Colonic mucosa (tissue), 4 donors: ENCODE measurements at regions not wholly inside any gene's neighbourhood (a gene's known extent, or its start where the extent isn't known, plus 50 kb on each side); places are given as distances from the start of the nearest gene placed in this dataset.

Experiments used
- DNase-seq: peaks from one replicate; pipeline ENCODE4 v3.0.0-alpha.2; 2020
- H3K27ac ChIP-seq: fragments of 200-600 bp; one replicate; pipeline ENCODE4 v1.8.0; 2021
- H3K27me3 ChIP-seq: fragments of 200-600 bp; one replicate; pipeline ENCODE4 v1.8.0; 2021
- H3K36me3 ChIP-seq: fragments of 200-600 bp; one replicate; pipeline ENCODE4 v1.8.0; 2021
- H3K4me1 ChIP-seq: fragments of 200-600 bp; one replicate; pipeline ENCODE4 v1.8.0; 2021; ENCODE audit warnings: mild to moderate bottlenecking
- H3K4me3 ChIP-seq: fragments of 200-600 bp; one replicate; pipeline ENCODE4 v1.8.0; 2021
- H3K9ac ChIP-seq, 2 donors: one replicate each; pipeline ENCODE4 v1.7.0; 2013; ENCODE audit warnings: control low read depth in 2 of 2, low read depth in 2 of 2, low read length in 2 of 2
- H3K9me3 ChIP-seq: fragments of 200-600 bp; one replicate; pipeline ENCODE4 v1.8.0; 2021
- CTCF ChIP-seq: fragments of 200-600 bp; IDR thresholded peaks from one replicate; pipeline ENCODE4 v1.8.0; 2022; ENCODE audit warnings: antibody characterized with exemption, mild to moderate bottlenecking
- intact Hi-C: fragments of 100-400 bp; cut with DNase I; formaldehyde crosslinking; loops from one replicate; pipeline ENCODE4 v1.14.1; 2022
- donor health status: healthy.
- donor health status: DM: no; HTN: no; CAD: no.
- donor health status: DM: no; HTN: no; CAD: no.

DNA sequence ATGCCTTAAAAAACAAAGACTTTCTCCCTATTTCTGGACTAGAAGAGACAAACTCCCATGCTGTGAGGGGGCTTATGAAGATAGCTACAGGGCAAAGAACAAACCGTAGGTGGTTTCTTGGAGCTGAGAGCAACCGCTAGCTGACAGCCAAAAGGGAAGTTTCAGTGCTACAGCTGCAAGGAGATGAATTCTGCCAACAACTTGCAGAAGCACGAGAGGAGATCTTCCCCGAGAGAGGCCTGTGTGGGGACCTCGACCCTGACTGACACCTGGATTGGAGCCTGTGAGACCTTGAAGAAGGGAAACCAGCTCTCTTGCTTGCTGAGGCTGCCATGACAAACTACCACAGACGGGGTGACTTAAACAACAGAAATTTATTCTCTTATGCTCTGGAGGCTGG is 183.8 kb upstream of the VCX3A start:
- Histone ChIP-seq H3K36me3 (no peaks in the 10 kb centered on the region), H3K27me3 (no peaks in the 10 kb centered on the region), H3K9ac (no peak overlapping the region), H3K4me3 (no peak overlapping the region), H3K9me3 (no peaks in the 10 kb centered on the region), H3K27ac (no peak overlapping the region), H3K4me1 (no peaks in the 10 kb centered on the region)
- intact Hi-C loops, result no loop called here
- no peak for TF ChIP-seq CTCF
- DNase-seq, result no peak

DNA sequence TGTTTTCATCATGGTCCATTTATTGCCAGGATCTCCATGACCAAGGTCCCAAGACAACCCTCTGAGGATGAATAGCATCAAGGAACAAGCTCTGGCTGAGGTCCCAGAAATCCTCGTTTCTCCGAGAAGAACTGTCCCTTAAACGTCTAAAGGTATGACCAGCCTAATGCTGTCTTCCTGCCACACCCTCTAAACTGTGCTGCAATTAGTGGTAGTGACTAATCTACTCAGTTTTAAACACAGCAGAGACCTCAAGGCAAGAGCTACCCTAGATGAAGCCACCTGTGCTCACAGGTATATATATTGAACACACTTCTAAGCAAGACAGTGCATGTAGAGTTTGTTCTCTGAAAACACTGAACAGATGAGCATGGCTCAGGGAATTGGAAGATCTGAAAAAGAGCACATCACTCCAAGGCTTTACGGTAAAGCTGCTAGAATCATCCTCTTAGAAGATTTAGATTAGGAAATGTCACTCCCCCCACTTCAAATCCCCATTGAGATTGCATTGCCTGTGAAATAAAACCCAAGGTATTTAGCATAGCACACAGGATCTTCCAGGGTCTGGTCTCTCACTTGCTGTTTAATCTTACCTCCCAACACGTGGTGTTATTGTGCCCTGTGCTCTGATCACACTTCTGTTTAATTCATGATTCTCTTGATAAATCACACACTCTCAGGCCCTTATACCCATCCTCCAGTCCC is 173.9 kb upstream of the VCX3A start:
- no peaks in the 10 kb centered on the region for H3K9me3 ChIP-seq
- no peaks in the 10 kb centered on the region for H3K27me3 ChIP-seq
- no peaks in the 10 kb centered on the region for H3K4me1 ChIP-seq
- H3K9ac ChIP-seq, result no peak overlapping the region
- no peak overlapping the region for H3K27ac ChIP-seq
- intact Hi-C loops, result no loop called here
- no peak for TF ChIP-seq CTCF
- H3K36me3 ChIP-seq, result no peaks in the 10 kb centered on the region
- no peak overlapping the region for H3K4me3 ChIP-seq
- no peak for DNase-seq

DNA sequence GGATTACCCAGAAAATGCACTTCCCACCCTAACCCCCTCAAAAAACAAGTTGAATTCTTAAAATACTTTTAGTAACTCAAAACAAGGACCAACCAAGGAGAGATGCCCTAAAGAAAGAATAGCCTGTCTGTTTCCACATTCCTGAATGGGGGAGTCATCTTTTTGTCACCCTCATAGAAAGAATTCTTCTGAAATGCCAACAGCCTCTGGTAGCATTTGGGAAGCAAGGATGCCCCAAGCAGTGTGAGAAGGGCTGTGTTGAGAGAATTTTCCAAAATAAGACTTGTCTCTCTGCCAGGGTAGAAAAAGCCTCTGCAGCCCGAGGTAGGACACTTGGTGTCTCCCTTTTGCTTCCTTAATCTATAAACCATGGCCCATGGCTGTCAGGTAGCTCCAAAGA is 173.1 kb upstream of the VCX3A start:
- H3K36me3 ChIP-seq, result no peaks in the 10 kb centered on the region
- no peak for DNase-seq

GRCh38 chrX:6707497-6707896 is 172.6 kb upstream of the VCX3A start:
- intact Hi-C loops, result no loop called here
- no peak for TF ChIP-seq CTCF
- no peak for DNase-seq
- Histone ChIP-seq H3K9ac (no peak overlapping the region), H3K4me1 (no peaks in the 10 kb centered on the region), H3K4me3 (no peak overlapping the region), H3K9me3 (no peaks in the 10 kb centered on the region), H3K27me3 (no peaks in the 10 kb centered on the region), H3K27ac (no peak overlapping the region), H3K36me3 (no peaks in the 10 kb centered on the region)

More for the DNA sequence above, 173.1 kb upstream of the VCX3A start:
- H3K9me3 ChIP-seq, result no peaks in the 10 kb centered on the region
- no peak overlapping the region for H3K4me3 ChIP-seq
- H3K27ac ChIP-seq, result no peak overlapping the region
- intact Hi-C loops, result no loop called here
- H3K4me1 ChIP-seq, result no peaks in the 10 kb centered on the region
- no peaks in the 10 kb centered on the region for H3K27me3 ChIP-seq
- TF ChIP-seq CTCF, result no peak
- no peak overlapping the region for H3K9ac ChIP-seq

DNA sequence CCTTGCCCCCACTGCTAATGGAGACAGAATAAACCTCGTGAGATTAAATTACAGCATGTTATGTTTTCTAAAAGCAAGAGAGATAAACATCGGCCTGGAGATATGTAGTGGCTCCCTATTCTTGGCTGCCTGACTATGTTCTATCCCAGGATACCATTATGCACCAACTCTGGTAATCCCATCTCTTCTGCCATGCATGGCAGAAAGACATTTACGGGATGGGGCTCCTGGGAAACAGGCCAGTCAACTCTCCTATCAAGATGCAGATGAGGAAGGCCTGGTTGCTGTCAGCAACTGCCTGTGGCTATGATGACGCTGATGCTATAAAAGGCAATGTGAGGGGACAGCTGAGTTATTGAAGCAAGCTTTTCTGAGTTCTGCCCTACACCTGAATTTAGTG is 166.2 kb upstream of the VCX3A start:
- Histone ChIP-seq H3K9me3 (no peaks in the 10 kb centered on the region), H3K4me3 (no peak overlapping the region), H3K4me1 (no peaks in the 10 kb centered on the region), H3K27me3 (no peaks in the 10 kb centered on the region), H3K9ac (no peak overlapping the region), H3K27ac (no peak overlapping the region), H3K36me3 (no peaks in the 10 kb centered on the region)
- intact Hi-C loops, result no loop called here
- no peak for DNase-seq
- TF ChIP-seq CTCF, result no peak
